Left ventricle myocardium inferior (tissue), 1 donor: ENCODE measurements at regions not wholly inside any gene's neighbourhood (a gene's known extent, or its start where the extent isn't known, plus 50 kb on each side); places are given as distances from the start of the nearest gene placed in this dataset.

Source experiments
- DNase-seq: peaks from one replicate; pipeline ENCODE4 v3.0.0-alpha.2; 2020
- H3K27ac ChIP-seq: fragments of 200-600 bp; replicated peaks from 2 replicates; pipeline ENCODE4 v1.8.0; 2021
- H3K27me3 ChIP-seq: fragments of 200-600 bp; 2 replicates; pipeline ENCODE4 v1.8.0; 2021; ENCODE audit warnings: low read depth
- H3K36me3 ChIP-seq: fragments of 200-600 bp; 2 replicates; pipeline ENCODE4 v1.8.0; 2021
- H3K4me1 ChIP-seq: fragments of 200-600 bp; 2 replicates; pipeline ENCODE4 v1.8.0; 2021
- H3K4me3 ChIP-seq: fragments of 200-600 bp; 2 replicates; pipeline ENCODE4 v1.8.0; 2021; ENCODE audit warnings: mild to moderate bottlenecking, moderate library complexity
- H3K9me3 ChIP-seq: fragments of 200-600 bp; replicated peaks from 2 replicates; pipeline ENCODE4 v1.8.0; 2021
- intact Hi-C: fragments of 100-400 bp; cut with micrococcal nuclease; formaldehyde crosslinking; loops from one replicate; pipeline ENCODE4 v1.11.0; 2022
- TF ChIP-seq, protein P1 (sequence below): fragments of 200-600 bp; IDR thresholded peaks from 2 replicates; pipeline ENCODE4 v1.8.0; 2021; ENCODE audit warnings: antibody characterized with exemption, mild to moderate bottlenecking, borderline replicate concordance
- donor health status: DM: no; HTN: yes; CAD: no; lungs with severe emphysema.

DNA sequence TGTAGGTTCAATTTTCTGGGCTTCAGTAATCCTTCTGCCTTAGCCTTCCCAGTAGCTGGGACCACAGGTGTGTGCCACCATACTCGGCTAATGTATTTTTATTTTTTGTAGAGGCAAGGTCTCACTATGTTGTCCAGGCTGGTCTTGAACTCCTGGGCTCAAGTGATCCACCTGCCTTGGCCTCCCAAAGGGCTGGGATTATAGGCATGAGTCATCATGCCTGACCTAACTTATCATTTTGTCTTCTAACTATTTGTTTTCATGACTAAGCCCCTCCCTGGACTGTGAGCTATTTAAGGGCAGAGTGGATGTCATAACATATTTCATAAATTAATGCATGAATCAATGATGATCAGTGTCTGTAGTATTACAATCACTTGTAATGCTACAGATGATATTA lies 56.1 kb upstream of the PIAS1 start:
- H3K4me1 ChIP-seq: peaks cover 6% of the 10 kb centered on the region
- no peak overlapping the region for H3K27ac ChIP-seq
- intact Hi-C loops: no loop called here
- no peak for DNase-seq
- no peaks in the 10 kb centered on the region for H3K36me3 ChIP-seq
- H3K4me3 ChIP-seq: no peak overlapping the region
- H3K27me3 ChIP-seq: no peaks in the 10 kb centered on the region
- no peaks in the 10 kb centered on the region for H3K9me3 ChIP-seq
- TF ChIP-seq, protein P1, sequence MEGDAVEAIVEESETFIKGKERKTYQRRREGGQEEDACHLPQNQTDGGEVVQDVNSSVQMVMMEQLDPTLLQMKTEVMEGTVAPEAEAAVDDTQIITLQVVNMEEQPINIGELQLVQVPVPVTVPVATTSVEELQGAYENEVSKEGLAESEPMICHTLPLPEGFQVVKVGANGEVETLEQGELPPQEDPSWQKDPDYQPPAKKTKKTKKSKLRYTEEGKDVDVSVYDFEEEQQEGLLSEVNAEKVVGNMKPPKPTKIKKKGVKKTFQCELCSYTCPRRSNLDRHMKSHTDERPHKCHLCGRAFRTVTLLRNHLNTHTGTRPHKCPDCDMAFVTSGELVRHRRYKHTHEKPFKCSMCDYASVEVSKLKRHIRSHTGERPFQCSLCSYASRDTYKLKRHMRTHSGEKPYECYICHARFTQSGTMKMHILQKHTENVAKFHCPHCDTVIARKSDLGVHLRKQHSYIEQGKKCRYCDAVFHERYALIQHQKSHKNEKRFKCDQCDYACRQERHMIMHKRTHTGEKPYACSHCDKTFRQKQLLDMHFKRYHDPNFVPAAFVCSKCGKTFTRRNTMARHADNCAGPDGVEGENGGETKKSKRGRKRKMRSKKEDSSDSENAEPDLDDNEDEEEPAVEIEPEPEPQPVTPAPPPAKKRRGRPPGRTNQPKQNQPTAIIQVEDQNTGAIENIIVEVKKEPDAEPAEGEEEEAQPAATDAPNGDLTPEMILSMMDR: no peak

DNA sequence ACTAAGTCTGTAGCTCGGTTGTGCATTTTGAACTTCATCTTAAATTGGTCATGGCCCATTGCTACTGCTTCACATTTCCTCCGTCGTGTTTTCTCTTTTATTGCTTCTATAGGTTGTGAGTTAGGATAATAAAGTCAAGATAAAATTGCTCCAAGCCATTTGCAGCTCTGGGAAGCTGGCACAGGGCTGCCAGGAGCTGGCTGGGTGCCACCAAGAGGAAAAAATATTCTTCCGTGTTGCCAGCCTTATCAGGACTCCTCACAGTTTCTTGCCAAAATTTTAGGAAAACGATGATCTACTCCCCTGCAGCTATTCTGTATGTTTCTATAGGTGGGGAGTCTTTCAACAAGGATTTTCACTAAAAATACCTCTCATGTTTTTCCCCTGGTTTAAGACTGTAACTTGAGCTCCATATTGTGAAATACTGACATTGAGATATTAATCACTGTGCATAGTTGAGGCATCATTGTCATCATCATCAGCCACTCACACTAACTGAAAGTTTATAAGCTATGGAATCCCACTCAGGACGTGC lies 55.4 kb upstream of the PIAS1 start:
- intact Hi-C loops: no loop called here
- H3K9me3 ChIP-seq: no peaks in the 10 kb centered on the region
- no peak overlapping the region for H3K4me3 ChIP-seq
- H3K27ac ChIP-seq: no peak overlapping the region
- H3K36me3 ChIP-seq: no peaks in the 10 kb centered on the region
- DNase-seq: no peak
- H3K4me1 ChIP-seq: peaks cover 6% of the 10 kb centered on the region
- TF ChIP-seq, protein P1: no peak
- no peaks in the 10 kb centered on the region for H3K27me3 ChIP-seq

DNA sequence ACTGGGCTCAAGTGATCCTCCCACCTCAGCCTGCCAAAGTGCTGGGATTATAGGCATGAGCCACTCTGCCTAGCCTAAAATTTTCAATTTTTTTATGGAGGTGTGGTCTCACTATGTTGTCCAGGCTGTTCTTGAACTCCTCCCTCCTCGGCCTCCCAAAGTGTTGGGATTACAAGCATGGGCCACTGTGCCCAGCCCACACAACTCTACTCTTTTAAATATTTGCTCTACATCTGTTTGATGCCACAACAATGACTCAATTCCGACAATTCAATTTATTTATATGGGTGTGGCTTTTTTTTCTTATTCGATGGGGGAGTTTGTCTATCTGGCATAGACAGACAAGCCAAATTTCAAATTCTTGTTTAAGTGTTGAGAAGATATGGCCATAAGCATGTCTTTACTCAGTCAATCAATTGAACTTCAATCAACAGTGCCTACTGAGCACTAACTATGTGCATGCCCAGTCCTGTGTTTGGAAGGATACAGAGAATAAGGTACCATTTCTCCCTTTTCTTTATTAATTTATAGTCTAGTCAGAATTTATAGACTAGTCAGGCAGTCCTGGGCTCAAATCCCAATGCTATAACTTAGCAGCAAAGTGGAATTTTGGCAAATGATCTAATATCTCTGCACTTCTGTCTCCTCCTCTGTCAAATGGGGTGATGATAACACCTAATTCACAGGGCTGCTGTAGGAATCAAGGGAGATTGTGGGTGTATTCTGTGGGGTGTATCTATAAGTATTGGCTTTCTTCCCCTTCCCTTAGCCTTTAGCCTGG lies 54.6 kb upstream of the PIAS1 start:
- no peak for DNase-seq
- intact Hi-C loops: no loop called here
- Histone ChIP-seq H3K27ac (no peak overlapping the region), H3K4me3 (no peak overlapping the region), H3K27me3 (no peaks in the 10 kb centered on the region), H3K9me3 (no peaks in the 10 kb centered on the region), H3K4me1 (peaks cover 6% of the 10 kb centered on the region), H3K36me3 (no peaks in the 10 kb centered on the region)
- TF ChIP-seq, protein P1: no peak

DNA sequence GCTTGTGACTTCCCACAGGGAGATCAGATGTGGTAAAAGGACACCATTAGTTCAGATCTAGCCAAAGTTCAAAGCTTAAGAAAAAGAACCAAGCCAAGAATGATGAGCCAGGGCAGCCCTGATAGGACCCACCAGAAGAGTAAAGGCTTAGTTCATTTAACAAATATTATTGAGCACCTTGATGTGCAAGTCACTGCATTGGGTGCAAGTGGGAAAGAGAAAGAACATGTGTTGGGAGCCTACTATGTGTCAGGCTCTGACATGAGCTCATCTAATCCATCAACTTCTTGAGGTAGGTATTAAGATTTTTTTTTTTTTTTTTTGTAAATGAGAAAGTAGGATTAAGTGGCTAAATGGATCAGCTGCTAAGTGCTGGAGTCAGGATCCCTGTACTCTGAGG lies 53.4 kb upstream of the PIAS1 start:
- H3K4me3 ChIP-seq: no peak overlapping the region
- intact Hi-C loops: no loop called here
- TF ChIP-seq, protein P1: no peak

DNA sequence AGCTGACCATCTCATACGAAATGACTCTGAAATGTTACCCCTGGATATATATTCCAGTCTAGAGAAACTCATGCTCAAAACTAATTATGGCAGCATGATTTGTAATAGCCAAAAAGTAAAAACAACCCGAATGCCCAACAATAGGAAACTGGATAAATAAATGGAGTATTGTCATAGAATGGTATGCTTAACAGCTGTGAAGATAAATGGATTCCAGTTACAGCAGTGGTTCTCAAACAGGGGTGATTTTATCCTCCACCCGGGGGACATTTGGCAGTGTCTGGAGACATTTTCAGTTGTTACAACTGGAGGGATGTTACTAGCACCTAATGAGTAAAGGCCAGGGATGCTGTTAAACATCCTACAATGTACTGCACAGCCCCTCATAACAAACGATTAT lies 52.3 kb upstream of the PIAS1 start:
- no peak for DNase-seq
- intact Hi-C loops: no loop called here
- TF ChIP-seq, protein P1: no peak

More for the DNA sequence above, 53.4 kb upstream of the PIAS1 start:
- no peaks in the 10 kb centered on the region for H3K27me3 ChIP-seq
- no peaks in the 10 kb centered on the region for H3K36me3 ChIP-seq
- no peaks in the 10 kb centered on the region for H3K9me3 ChIP-seq
- peaks cover 6% of the 10 kb centered on the region for H3K4me1 ChIP-seq
- H3K27ac ChIP-seq: no peak overlapping the region
- no peak for DNase-seq

More for the DNA sequence above, 52.3 kb upstream of the PIAS1 start:
- H3K36me3 ChIP-seq: no peaks in the 10 kb centered on the region
- no peak overlapping the region for H3K27ac ChIP-seq
- H3K27me3 ChIP-seq: no peaks in the 10 kb centered on the region
- H3K4me3 ChIP-seq: no peak overlapping the region
- H3K9me3 ChIP-seq: peaks cover under 1% of the 10 kb centered on the region
- peaks cover 6% of the 10 kb centered on the region for H3K4me1 ChIP-seq
